Activated CD8-positive, alpha-beta T cell treated with anti-CD3 and anti-CD28 coated beads for 36 hours (primary cell): ENCODE measurements at regions not wholly inside any gene's neighbourhood (a gene's known extent, or its start where the extent isn't known, plus 50 kb on each side); places are given as distances from the start of the nearest gene placed in this dataset.

Experiments used
- ATAC-seq: fragments of 200-7000 bp; cut with Tn5 transposase; one replicate; pipeline ENCODE4 v1.10.0; 2021; ENCODE audit warnings: mild to moderate bottlenecking, moderate library complexity
- CTCF ChIA-PET: fragments of 350-600 bp; sonication (Branson Sonifier 250); formaldehyde crosslinking; loops from one replicate; lab custom pipeline; 2021; ENCODE audit warnings: antibody characterized with exemption; lab: Charles Lee
- POLR2A ChIA-PET: fragments of 350-600 bp; sonication (Branson Sonifier 250); formaldehyde crosslinking; loops from one replicate; lab custom pipeline; 2021; ENCODE audit warnings: antibody characterized with exemption; lab: Charles Lee
- DNase-seq: peaks from one replicate; pipeline ENCODE4 v3.0.0-alpha.2; 2020
- H3K27ac Mint-ChIP-seq: one replicate; pipeline ENCODE4 v1.8.0; 2021; ENCODE audit warnings: mild to moderate bottlenecking, mixed read lengths
- H3K27me3 Mint-ChIP-seq: one replicate; pipeline ENCODE4 v1.8.0; 2021; ENCODE audit warnings: mixed read lengths
- H3K36me3 Mint-ChIP-seq: one replicate; pipeline ENCODE4 v1.8.0; 2021; ENCODE audit warnings: low read depth, mixed read lengths
- H3K4me1 Mint-ChIP-seq: one replicate; pipeline ENCODE4 v1.8.0; 2021; ENCODE audit warnings: low read depth, mixed read lengths
- H3K4me3 Mint-ChIP-seq: one replicate; pipeline ENCODE4 v1.8.0; 2021; ENCODE audit warnings: mild to moderate bottlenecking, moderate library complexity, mixed read lengths
- H3K9me3 Mint-ChIP-seq: one replicate; pipeline ENCODE4 v1.8.0; 2021; ENCODE audit warnings: mixed read lengths
- CTCF ChIP-seq: fragments of 200-600 bp; IDR thresholded peaks from one replicate; pipeline ENCODE4 v1.8.0; 2022; ENCODE audit warnings: antibody characterized with exemption, mild to moderate bottlenecking
- intact Hi-C: fragments of 100-400 bp; cut with micrococcal nuclease; formaldehyde crosslinking; loops from one replicate; pipeline ENCODE4 v1.10.0; 2022

- DNase-seq, result no peak
- CTCF ChIA-PET, result no interaction called here
- POLR2A ChIA-PET, result no interaction called here
- intact Hi-C loops, result no loop called here
- Mint-ChIP-seq H3K4me3 (no peak overlapping the region), H3K27me3 (no peaks in the 10 kb centered on the region), H3K9me3 (no peaks in the 10 kb centered on the region), H3K4me1 (no peaks in the 10 kb centered on the region), H3K36me3 (no peaks in the 10 kb centered on the region), H3K27ac (no peak overlapping the region)
- no peak for ATAC-seq
- TF ChIP-seq CTCF, result no peak
These were observed 186.3 kb downstream of the TUBA3C start for GRCh38 chr13:18995259-18995873.

- POLR2A ChIA-PET, result no interaction called here
- no peaks in the 10 kb centered on the region for H3K9me3 Mint-ChIP-seq
- intact Hi-C loops, result no loop called here
- no peaks in the 10 kb centered on the region for H3K27me3 Mint-ChIP-seq
- CTCF ChIA-PET, result no interaction called here
- no peaks in the 10 kb centered on the region for H3K36me3 Mint-ChIP-seq
- ATAC-seq (no peak), DNase-seq (no peak)
- H3K4me3 Mint-ChIP-seq, result no peak overlapping the region
- no peaks in the 10 kb centered on the region for H3K4me1 Mint-ChIP-seq
- no peak overlapping the region for H3K27ac Mint-ChIP-seq
- no peak for TF ChIP-seq CTCF
These were observed 187.6 kb downstream of the TUBA3C start for GRCh38 chr13:18993884-18994660.

GRCh38 chr13:18992791-18993190 lies 188.8 kb downstream of the TUBA3C start:
- intact Hi-C loops, result no loop called here
- ChIA-PET POLR2A (no interaction called here), CTCF (no interaction called here)
- Mint-ChIP-seq H3K9me3 (peaks cover 1% of the 10 kb centered on the region), H3K27me3 (no peaks in the 10 kb centered on the region), H3K27ac (no peak overlapping the region), H3K4me1 (no peaks in the 10 kb centered on the region), H3K4me3 (no peak overlapping the region), H3K36me3 (no peaks in the 10 kb centered on the region)
- TF ChIP-seq CTCF, result no peak
- DNase-seq (no peak), ATAC-seq (no peak)

- no peak overlapping the region for H3K4me3 Mint-ChIP-seq
- ATAC-seq, result no peak
- CTCF ChIA-PET, result no interaction called here
- intact Hi-C loops, result no loop called here
- peaks cover 1% of the 10 kb centered on the region for H3K27me3 Mint-ChIP-seq
- H3K4me1 Mint-ChIP-seq, result no peaks in the 10 kb centered on the region
- TF ChIP-seq CTCF, result no peak
- H3K36me3 Mint-ChIP-seq, result no peaks in the 10 kb centered on the region
- peaks cover 1% of the 10 kb centered on the region for H3K9me3 Mint-ChIP-seq
- no peak overlapping the region for H3K27ac Mint-ChIP-seq
- no peak for DNase-seq
- POLR2A ChIA-PET, result no interaction called here
These were observed 190.6 kb downstream of the TUBA3C start for GRCh38 chr13:18991060-18991459.

- ChIA-PET CTCF (no interaction called here), POLR2A (no interaction called here)
- Mint-ChIP-seq H3K27me3 (peaks cover 3% of the 10 kb centered on the region), H3K4me1 (no peaks in the 10 kb centered on the region), H3K36me3 (no peaks in the 10 kb centered on the region), H3K9me3 (peaks cover 5% of the 10 kb centered on the region), H3K27ac (no peak overlapping the region), H3K4me3 (no peak overlapping the region)
- no peak for ATAC-seq
- no peak for TF ChIP-seq CTCF
- no peak for DNase-seq
- intact Hi-C loops, result no loop called here
These were observed 203.2 kb downstream of the TUBA3C start for GRCh38 chr13:18978447-18978846.
